Epithelial cell of proximal tubule (primary cell): ENCODE measurements at regions not wholly inside any gene's neighbourhood (a gene's known extent, or its start where the extent isn't known, plus 50 kb on each side); places are given as distances from the start of the nearest gene placed in this dataset.

Experiments
- DNase-seq: peaks from one replicate; pipeline ENCODE4 v3.0.0-alpha.2; 2011; ENCODE audit warnings: low read depth
- H3K4me3 ChIP-seq: 2 replicates; pipeline ENCODE4 v1.5.1; 2011; ENCODE audit warnings: low read depth, mild to moderate bottlenecking, low read length
- CTCF ChIP-seq: conservative IDR thresholded peaks from 2 replicates; pipeline ENCODE4 v1.5.1; 2012; ENCODE audit warnings: low read depth, mild to moderate bottlenecking, low read length

GRCh38 chr7:116390363-116390762, 109.2 kb upstream of the CAV2 start:
- no peak for TF ChIP-seq CTCF
- no peak for DNase-seq
- no peak overlapping the region for H3K4me3 ChIP-seq

- no peak overlapping the region for H3K4me3 ChIP-seq
- DNase-seq = no peak
- TF ChIP-seq CTCF = no peak
Measured at GRCh38 chr7:116392806-116393205, 106.7 kb upstream of the CAV2 start.

GRCh38 chr7:116393654-116394053, 105.9 kb upstream of the CAV2 start:
- H3K4me3 ChIP-seq = no peak overlapping the region
- no peak for TF ChIP-seq CTCF
- DNase-seq = no peak

GRCh38 chr7:116394106-116394505, 105.4 kb upstream of the CAV2 start:
- DNase-seq = no peak
- no peak for TF ChIP-seq CTCF
- no peak overlapping the region for H3K4me3 ChIP-seq

- H3K4me3 ChIP-seq = no peak overlapping the region
- DNase-seq = peak; percentile 57
- TF ChIP-seq CTCF = no peak
Measured at GRCh38 chr7:116395141-116395791, 104.3 kb upstream of the CAV2 start.

GRCh38 chr7:116398672-116399071, 100.9 kb upstream of the CAV2 start:
- no peak for TF ChIP-seq CTCF
- no peak for DNase-seq

GRCh38 chr7:116399819-116400218, 99.7 kb upstream of the CAV2 start:
- peak; percentile 82 for DNase-seq
- no peak overlapping the region for H3K4me3 ChIP-seq
- no peak for TF ChIP-seq CTCF

More at GRCh38 chr7:116398672-116399071, 100.9 kb upstream of the CAV2 start:
- H3K4me3 ChIP-seq = no peak overlapping the region
